ENCODE measurements at regions not wholly inside any gene's neighbourhood (a gene's known extent, or its start where the extent isn't known, plus 50 kb on each side); places are given as distances from the start of the nearest gene placed in this dataset.

DNA sequence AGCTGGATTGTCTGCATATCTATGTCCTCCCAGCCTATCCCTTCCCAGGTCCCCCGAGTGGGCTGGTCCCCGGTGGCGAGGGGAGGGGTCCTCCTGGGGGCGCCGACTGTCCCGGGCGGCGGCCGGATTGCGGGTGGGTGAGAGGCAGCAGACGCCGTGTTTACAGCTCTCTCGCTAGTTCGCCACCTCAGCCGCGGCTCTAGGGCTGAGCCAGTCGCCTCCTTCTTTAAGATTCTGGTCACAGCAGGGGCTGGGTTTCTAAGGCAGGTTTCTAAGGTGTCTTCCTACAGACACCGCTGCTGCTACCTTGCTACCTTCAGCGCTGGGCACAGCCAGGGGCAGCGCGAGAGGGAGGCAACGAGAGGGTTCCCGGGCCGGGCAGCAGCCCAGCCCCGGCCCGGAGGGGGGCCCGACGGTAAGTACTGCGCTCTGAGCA lies 57.2 kb downstream of the FRMPD3 start:
- H3K27ac Mint-ChIP-seq, result no peak overlapping the region

More for the DNA sequence above, 57.2 kb downstream of the FRMPD3 start:
- Mint-ChIP-seq H3K36me3 (ENCODE audit: low read depth) (no peaks in the 10 kb centered on the region), H3K9me3 (peaks cover 5% of the 10 kb centered on the region; the same call in 2 of the 3 replicates), H3K27me3 (ENCODE audit: insufficient read depth, low read depth, poor library complexity) (peaks cover 12% of the 10 kb centered on the region), H3K4me3 (no peak overlapping the region; the same call in 1 of the 3 replicates), H3K4me1 (peaks cover 13% of the 10 kb centered on the region; the same call in 2 of the 3 replicates)
- Histone ChIP-seq H3K4me1 (ENCODE audit: insufficient read depth) (no peaks in the 10 kb centered on the region), H3F3A (replicated peaks; ENCODE audit: low read depth) (no peaks in the 10 kb centered on the region), H3K27ac (ENCODE audit: low read depth) (no peak overlapping the region), H3K79me2 (replicated peaks; ENCODE audit: insufficient read depth) (no peaks in the 10 kb centered on the region), H3K9me2 (ENCODE audit: insufficient read depth) (no peaks in the 10 kb centered on the region), H2AFZ (no peak overlapping the region), H3K4me2 (peak overlapping the region; percentile 72), H3K4me3 (peak overlapping the region; percentile 54), H3K36me3 (ENCODE audit: insufficient read depth) (no peaks in the 10 kb centered on the region), H3K27me3 (ENCODE audit: insufficient read depth) (peaks cover 58% of the 10 kb centered on the region), H4K20me1 (replicated peaks; ENCODE audit: insufficient read depth) (no peaks in the 10 kb centered on the region)
- DNase-seq (ENCODE audit: low spot score), result peak; percentile 65
- no peak for TF ChIP-seq EZH2 (IDR thresholded peaks at IDR 0.05; ENCODE audit: low read depth, unreplicated experiment)
- TF ChIP-seq, protein P1, sequence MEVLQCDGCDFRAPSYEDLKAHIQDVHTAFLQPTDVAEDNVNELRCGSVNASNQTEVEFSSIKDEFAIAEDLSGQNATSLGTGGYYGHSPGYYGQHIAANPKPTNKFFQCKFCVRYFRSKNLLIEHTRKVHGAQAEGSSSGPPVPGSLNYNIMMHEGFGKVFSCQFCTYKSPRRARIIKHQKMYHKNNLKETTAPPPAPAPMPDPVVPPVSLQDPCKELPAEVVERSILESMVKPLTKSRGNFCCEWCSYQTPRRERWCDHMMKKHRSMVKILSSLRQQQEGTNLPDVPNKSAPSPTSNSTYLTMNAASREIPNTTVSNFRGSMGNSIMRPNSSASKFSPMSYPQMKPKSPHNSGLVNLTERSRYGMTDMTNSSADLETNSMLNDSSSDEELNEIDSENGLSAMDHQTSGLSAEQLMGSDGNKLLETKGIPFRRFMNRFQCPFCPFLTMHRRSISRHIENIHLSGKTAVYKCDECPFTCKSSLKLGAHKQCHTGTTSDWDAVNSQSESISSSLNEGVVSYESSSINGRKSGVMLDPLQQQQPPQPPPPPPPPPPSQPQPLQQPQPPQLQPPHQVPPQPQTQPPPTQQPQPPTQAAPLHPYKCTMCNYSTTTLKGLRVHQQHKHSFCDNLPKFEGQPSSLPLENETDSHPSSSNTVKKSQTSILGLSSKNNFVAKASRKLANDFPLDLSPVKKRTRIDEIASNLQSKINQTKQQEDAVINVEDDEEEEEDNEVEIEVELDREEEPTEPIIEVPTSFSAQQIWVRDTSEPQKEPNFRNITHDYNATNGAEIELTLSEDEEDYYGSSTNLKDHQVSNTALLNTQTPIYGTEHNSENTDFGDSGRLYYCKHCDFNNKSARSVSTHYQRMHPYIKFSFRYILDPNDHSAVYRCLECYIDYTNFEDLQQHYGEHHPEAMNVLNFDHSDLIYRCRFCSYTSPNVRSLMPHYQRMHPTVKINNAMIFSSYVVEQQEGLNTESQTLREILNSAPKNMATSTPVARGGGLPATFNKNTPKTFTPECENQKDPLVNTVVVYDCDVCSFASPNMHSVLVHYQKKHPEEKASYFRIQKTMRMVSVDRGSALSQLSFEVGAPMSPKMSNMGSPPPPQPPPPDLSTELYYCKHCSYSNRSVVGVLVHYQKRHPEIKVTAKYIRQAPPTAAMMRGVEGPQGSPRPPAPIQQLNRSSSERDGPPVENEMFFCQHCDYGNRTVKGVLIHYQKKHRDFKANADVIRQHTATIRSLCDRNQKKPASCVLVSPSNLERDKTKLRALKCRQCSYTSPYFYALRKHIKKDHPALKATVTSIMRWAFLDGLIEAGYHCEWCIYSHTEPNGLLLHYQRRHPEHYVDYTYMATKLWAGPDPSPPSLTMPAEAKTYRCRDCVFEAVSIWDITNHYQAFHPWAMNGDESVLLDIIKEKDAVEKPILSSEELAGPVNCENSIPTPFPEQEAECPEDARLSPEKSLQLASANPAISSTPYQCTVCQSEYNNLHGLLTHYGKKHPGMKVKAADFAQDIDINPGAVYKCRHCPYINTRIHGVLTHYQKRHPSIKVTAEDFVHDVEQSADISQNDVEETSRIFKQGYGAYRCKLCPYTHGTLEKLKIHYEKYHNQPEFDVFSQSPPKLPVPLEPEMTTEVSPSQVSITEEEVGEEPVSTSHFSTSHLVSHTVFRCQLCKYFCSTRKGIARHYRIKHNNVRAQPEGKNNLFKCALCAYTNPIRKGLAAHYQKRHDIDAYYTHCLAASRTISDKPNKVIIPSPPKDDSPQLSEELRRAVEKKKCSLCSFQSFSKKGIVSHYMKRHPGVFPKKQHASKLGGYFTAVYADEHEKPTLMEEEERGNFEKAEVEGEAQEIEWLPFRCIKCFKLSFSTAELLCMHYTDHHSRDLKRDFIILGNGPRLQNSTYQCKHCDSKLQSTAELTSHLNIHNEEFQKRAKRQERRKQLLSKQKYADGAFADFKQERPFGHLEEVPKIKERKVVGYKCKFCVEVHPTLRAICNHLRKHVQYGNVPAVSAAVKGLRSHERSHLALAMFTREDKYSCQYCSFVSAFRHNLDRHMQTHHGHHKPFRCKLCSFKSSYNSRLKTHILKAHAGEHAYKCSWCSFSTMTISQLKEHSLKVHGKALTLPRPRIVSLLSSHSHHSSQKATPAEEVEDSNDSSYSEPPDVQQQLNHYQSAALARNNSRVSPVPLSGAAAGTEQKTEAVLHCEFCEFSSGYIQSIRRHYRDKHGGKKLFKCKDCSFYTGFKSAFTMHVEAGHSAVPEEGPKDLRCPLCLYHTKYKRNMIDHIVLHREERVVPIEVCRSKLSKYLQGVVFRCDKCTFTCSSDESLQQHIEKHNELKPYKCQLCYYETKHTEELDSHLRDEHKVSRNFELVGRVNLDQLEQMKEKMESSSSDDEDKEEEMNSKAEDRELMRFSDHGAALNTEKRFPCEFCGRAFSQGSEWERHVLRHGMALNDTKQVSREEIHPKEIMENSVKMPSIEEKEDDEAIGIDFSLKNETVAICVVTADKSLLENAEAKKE (CRISPR knock-in tag; IDR thresholded peaks at IDR 0.05), result no peak
- ATAC-seq, result peak; percentile 70
